ENCODE measurements at regions not wholly inside any gene's neighbourhood (a gene's known extent, or its start where the extent isn't known, plus 50 kb on each side); places are given as distances from the start of the nearest gene placed in this dataset.

- TF ChIP-seq EP300 (IDR thresholded peaks at IDR 0.05; ENCODE audit: borderline replicate concordance in 1 of 2, low read depth in 1 of 2, low read length in 1 of 2) = peak in 1 of 2 experiments; percentile 14; a peak in 1 of 4 replicates
- TF ChIP-seq FOSL2 (IDR thresholded peaks at IDR 0.05; ENCODE audit: borderline replicate concordance, low read depth) = no peak
- TF ChIP-seq, protein P1, sequence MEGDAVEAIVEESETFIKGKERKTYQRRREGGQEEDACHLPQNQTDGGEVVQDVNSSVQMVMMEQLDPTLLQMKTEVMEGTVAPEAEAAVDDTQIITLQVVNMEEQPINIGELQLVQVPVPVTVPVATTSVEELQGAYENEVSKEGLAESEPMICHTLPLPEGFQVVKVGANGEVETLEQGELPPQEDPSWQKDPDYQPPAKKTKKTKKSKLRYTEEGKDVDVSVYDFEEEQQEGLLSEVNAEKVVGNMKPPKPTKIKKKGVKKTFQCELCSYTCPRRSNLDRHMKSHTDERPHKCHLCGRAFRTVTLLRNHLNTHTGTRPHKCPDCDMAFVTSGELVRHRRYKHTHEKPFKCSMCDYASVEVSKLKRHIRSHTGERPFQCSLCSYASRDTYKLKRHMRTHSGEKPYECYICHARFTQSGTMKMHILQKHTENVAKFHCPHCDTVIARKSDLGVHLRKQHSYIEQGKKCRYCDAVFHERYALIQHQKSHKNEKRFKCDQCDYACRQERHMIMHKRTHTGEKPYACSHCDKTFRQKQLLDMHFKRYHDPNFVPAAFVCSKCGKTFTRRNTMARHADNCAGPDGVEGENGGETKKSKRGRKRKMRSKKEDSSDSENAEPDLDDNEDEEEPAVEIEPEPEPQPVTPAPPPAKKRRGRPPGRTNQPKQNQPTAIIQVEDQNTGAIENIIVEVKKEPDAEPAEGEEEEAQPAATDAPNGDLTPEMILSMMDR (IDR thresholded peaks at IDR 0.05) = no peak
- TF ChIP-seq, protein P2, sequence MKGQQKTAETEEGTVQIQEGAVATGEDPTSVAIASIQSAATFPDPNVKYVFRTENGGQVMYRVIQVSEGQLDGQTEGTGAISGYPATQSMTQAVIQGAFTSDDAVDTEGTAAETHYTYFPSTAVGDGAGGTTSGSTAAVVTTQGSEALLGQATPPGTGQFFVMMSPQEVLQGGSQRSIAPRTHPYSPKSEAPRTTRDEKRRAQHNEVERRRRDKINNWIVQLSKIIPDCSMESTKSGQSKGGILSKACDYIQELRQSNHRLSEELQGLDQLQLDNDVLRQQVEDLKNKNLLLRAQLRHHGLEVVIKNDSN (IDR thresholded peaks at IDR 0.05; ENCODE audit: borderline replicate concordance, low read depth) = no peak
- no peak for TF ChIP-seq USF2 (IDR thresholded peaks at IDR 0.05; ENCODE audit: borderline replicate concordance, low read depth, low read length)
- TF ChIP-seq RXRA (IDR thresholded peaks at IDR 0.05; ENCODE audit: borderline replicate concordance, low read depth) = no peak
- TF ChIP-seq POLR2AphosphoS5 (IDR thresholded peaks at IDR 0.05; ENCODE audit: low read depth, low read length) = no peak
- no peak for TF ChIP-seq RAD21 (IDR thresholded peaks at IDR 0.05; ENCODE audit: low read length)
Measured at GRCh38 chr10:113473851-113474250, 79.0 kb upstream of the HABP2 start.
